CD4-positive, alpha-beta T cell treated with Interleukin-17A for 4 hours (primary cell): ENCODE measurements at regions not wholly inside any gene's neighbourhood (a gene's known extent, or its start where the extent isn't known, plus 50 kb on each side); places are given as distances from the start of the nearest gene placed in this dataset.

Experiments used
- DNase-seq: peaks from one replicate; pipeline ENCODE4 v3.0.0-alpha.2; 2020; ENCODE audit warnings: mixed read lengths

GRCh38 chr10:78963074-78964034, 105.4 kb upstream of the ZMIZ1 start:
- DNase-seq: no peak

- no peak for DNase-seq
Observed at GRCh38 chr10:78964274-78964951, 104.4 kb upstream of the ZMIZ1 start.

GRCh38 chr10:78964952-78965633, 103.7 kb upstream of the ZMIZ1 start:
- DNase-seq: no peak

GRCh38 chr10:78966182-78966787, 102.5 kb upstream of the ZMIZ1 start:
- no peak for DNase-seq

- DNase-seq: no peak
Observed at GRCh38 chr10:78966844-78967488, 101.8 kb upstream of the ZMIZ1 start.

- no peak for DNase-seq
Observed at GRCh38 chr10:78968300-78968942, 100.3 kb upstream of the ZMIZ1 start.

- no peak for DNase-seq
Observed at GRCh38 chr10:78968943-78969342, 99.8 kb upstream of the ZMIZ1 start.

- DNase-seq: no peak
Observed at GRCh38 chr10:78969719-78970118, 99.0 kb upstream of the ZMIZ1 start.

GRCh38 chr10:78970261-78970660, 98.5 kb upstream of the ZMIZ1 start:
- DNase-seq: no peak

GRCh38 chr10:78971094-78971682, 97.6 kb upstream of the ZMIZ1 start:
- no peak for DNase-seq

GRCh38 chr10:78972160-78972946, 96.4 kb upstream of the ZMIZ1 start:
- DNase-seq: no peak

- peak; percentile 78 for DNase-seq
Observed at GRCh38 chr10:78972947-78973900, 95.5 kb upstream of the ZMIZ1 start.

GRCh38 chr10:78973901-78974616, 94.7 kb upstream of the ZMIZ1 start:
- peak; percentile 69 for DNase-seq

- peak; percentile 67 for DNase-seq
Observed at GRCh38 chr10:78974617-78975317, 94.0 kb upstream of the ZMIZ1 start.

GRCh38 chr10:78975926-78976325, 92.8 kb upstream of the ZMIZ1 start:
- no peak for DNase-seq

GRCh38 chr10:78976825-78977755, 91.7 kb upstream of the ZMIZ1 start:
- no peak for DNase-seq

GRCh38 chr10:78979938-78980337, 88.8 kb upstream of the ZMIZ1 start:
- DNase-seq: no peak
